ENCODE measurements at regions not wholly inside any gene's neighbourhood (a gene's known extent, or its start where the extent isn't known, plus 50 kb on each side); places are given as distances from the start of the nearest gene placed in this dataset.

- POLR2A ChIA-PET = no interaction called here
- no peaks in the 10 kb centered on the region for H3K4me1 ChIP-seq (ENCODE audit: control insufficient read depth in 1 of 2, insufficient read depth in 2 of 2, low read length in 2 of 2)
- H3K9ac ChIP-seq (ENCODE audit: low read length) = no peak overlapping the region
- intact Hi-C loops (cut with micrococcal nuclease) = no loop called here
- CTCF ChIA-PET = no interaction called here
- H3K4me2 ChIP-seq (ENCODE audit: low read length) = no peak overlapping the region
- H3K36me3 ChIP-seq (ENCODE audit: control insufficient read depth in 1 of 2, insufficient read depth in 2 of 2, low read length in 2 of 2) = no peaks in the 10 kb centered on the region
- H3K79me2 ChIP-seq (ENCODE audit: insufficient read depth, low read length) = no peaks in the 10 kb centered on the region
- no peaks in the 10 kb centered on the region for H3K9me2 ChIP-seq (ENCODE audit: insufficient read depth)
- H4K20me1 ChIP-seq (ENCODE audit: insufficient read depth) = no peaks in the 10 kb centered on the region
- H3K27ac ChIP-seq (ENCODE audit: low read depth, low read length) = no peak overlapping the region
- DNase-seq (ENCODE audit: low read depth, low spot score) = no peak
- no peak overlapping the region for H3K4me3 ChIP-seq (replicated peaks in 1 of 2; ENCODE audit: low read depth in 1 of 2, low read length in 2 of 2)
- TF ChIP-seq YY1 (IDR thresholded peaks at IDR 0.05; ENCODE audit: extremely low read depth, insufficient replicate concordance, low read depth, low read length) (no peak), RAD21 (IDR thresholded peaks at IDR 0.05; ENCODE audit: low read depth) (no peak), SIN3A (IDR thresholded peaks at IDR 0.05; ENCODE audit: low read depth) (no peak), ELF1 (IDR thresholded peaks at IDR 0.05; ENCODE audit: borderline replicate concordance, low read depth) (no peak), REST (IDR thresholded peaks at IDR 0.05; ENCODE audit: low read depth) (no peak), CEBPB (IDR thresholded peaks at IDR 0.05; ENCODE audit: low read depth) (no peak), SRF (IDR thresholded peaks at IDR 0.05; ENCODE audit: low read depth) (no peak), FOSL1 (IDR thresholded peaks at IDR 0.05; ENCODE audit: low read depth) (no peak), MAX (IDR thresholded peaks at IDR 0.05) (no peak), JUND (IDR thresholded peaks at IDR 0.05) (no peak), EGR1 (IDR thresholded peaks at IDR 0.05; ENCODE audit: low read depth) (no peak), POLR2A (IDR thresholded peaks at IDR 0.05; ENCODE audit: borderline replicate concordance, extremely low read depth, insufficient read depth, insufficient read length) (no peak), POLR2AphosphoS5 (IDR thresholded peaks at IDR 0.05; ENCODE audit: low read depth, low read length) (no peak)
- TF ChIP-seq, protein P1, sequence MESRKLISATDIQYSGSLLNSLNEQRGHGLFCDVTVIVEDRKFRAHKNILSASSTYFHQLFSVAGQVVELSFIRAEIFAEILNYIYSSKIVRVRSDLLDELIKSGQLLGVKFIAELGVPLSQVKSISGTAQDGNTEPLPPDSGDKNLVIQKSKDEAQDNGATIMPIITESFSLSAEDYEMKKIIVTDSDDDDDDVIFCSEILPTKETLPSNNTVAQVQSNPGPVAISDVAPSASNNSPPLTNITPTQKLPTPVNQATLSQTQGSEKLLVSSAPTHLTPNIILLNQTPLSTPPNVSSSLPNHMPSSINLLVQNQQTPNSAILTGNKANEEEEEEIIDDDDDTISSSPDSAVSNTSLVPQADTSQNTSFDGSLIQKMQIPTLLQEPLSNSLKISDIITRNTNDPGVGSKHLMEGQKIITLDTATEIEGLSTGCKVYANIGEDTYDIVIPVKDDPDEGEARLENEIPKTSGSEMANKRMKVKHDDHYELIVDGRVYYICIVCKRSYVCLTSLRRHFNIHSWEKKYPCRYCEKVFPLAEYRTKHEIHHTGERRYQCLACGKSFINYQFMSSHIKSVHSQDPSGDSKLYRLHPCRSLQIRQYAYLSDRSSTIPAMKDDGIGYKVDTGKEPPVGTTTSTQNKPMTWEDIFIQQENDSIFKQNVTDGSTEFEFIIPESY (IDR thresholded peaks at IDR 0.05; ENCODE audit: extremely low read depth, insufficient replicate concordance, low read length) = no peak
- TF ChIP-seq, protein P2, sequence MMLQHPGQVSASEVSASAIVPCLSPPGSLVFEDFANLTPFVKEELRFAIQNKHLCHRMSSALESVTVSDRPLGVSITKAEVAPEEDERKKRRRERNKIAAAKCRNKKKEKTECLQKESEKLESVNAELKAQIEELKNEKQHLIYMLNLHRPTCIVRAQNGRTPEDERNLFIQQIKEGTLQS (IDR thresholded peaks at IDR 0.05) = no peak
- ATAC-seq = no peak
- H2AFZ ChIP-seq (ENCODE audit: low read depth, low read length, poor library complexity, severe bottlenecking) = no peak overlapping the region
- RAD21 ChIA-PET (ENCODE audit: low non-redundant PET in 1 of 2, low total read pairs in 2 of 2, uncharacterized antibody in 2 of 2, unreplicated experiment in 2 of 2) = no interaction called here
- no peaks in the 10 kb centered on the region for H3K9me3 ChIP-seq (ENCODE audit: control insufficient read depth in 1 of 2, insufficient read depth in 1 of 2, low read depth in 1 of 2, low read length in 2 of 2)
- no TSS peak for BruUV-seq (replicated peaks)
- H3K27me3 ChIP-seq (ENCODE audit: insufficient read depth, low read length) = no peaks in the 10 kb centered on the region
Measured at GRCh38 chr1:164137273-164137925, 421.6 kb upstream of the PBX1 start.

Measured in HCT116 (cell line).